ENCODE measurements at regions not wholly inside any gene's neighbourhood (a gene's known extent, or its start where the extent isn't known, plus 50 kb on each side); places are given as distances from the start of the nearest gene placed in this dataset.

DNA sequence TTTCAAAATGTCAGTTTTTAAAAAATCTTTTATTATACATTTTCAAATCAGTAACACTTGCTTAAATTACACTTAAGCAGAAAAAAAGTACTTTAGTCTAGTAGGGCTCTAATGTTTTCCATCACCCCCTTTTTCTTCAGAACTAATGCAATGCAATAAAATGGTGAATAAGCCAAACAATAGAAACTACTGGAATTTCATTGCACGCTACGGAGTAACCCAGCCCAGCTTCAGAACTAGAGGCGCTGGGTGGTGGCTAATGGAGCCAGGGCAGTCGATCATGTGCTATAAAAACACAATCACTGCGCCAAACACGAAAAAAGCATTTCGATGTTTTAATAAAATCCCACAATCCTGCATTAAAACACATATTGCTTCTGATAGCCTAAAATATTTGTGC, 59.9 kb upstream of the ODAD2 start:
- H3K27ac ChIP-seq (ENCODE audit: low read depth, low read length) = no peak overlapping the region
- TF ChIP-seq EZH2phosphoT487 (IDR thresholded peaks at IDR 0.05; ENCODE audit: borderline replicate concordance, low read length) = no peak
- no peak for TF ChIP-seq CTCF (IDR thresholded peaks at IDR 0.05; ENCODE audit: low read depth, low read length, poor library complexity, severe bottlenecking)
- no peak overlapping the region for H3K4me3 ChIP-seq (ENCODE audit: low read length)
- H3K36me3 ChIP-seq (ENCODE audit: control insufficient read depth, low read length) = no peaks in the 10 kb centered on the region
- H3K4me1 ChIP-seq (ENCODE audit: control insufficient read depth, low read length) = no peaks in the 10 kb centered on the region
- no peaks in the 10 kb centered on the region for H4K20me1 ChIP-seq (ENCODE audit: control insufficient read depth, insufficient read depth, low read depth, low read length)
- H3K9me2 ChIP-seq (replicated peaks; ENCODE audit: control insufficient read depth, low read length) = no peaks in the 10 kb centered on the region
- no peaks in the 10 kb centered on the region for H3K27me3 ChIP-seq (ENCODE audit: control insufficient read depth, low read length)
- H3K4me2 ChIP-seq (ENCODE audit: low read length) = no peak overlapping the region
- H3K79me2 ChIP-seq (ENCODE audit: control insufficient read depth, low read length) = no peaks in the 10 kb centered on the region
- no peaks in the 10 kb centered on the region for H3K9me3 ChIP-seq (ENCODE audit: control insufficient read depth, insufficient read depth, low read length)
- H3F3A ChIP-seq (ENCODE audit: control insufficient read depth, insufficient read depth) = no peaks in the 10 kb centered on the region

GRCh38 chr10:28054228-28054860, 55.5 kb upstream of the ODAD2 start:
- Histone ChIP-seq H3K9me3 (ENCODE audit: control insufficient read depth, insufficient read depth, low read length) (no peaks in the 10 kb centered on the region), H3K36me3 (ENCODE audit: control insufficient read depth, low read length) (no peaks in the 10 kb centered on the region), H3F3A (ENCODE audit: control insufficient read depth, insufficient read depth) (no peaks in the 10 kb centered on the region), H3K27me3 (ENCODE audit: control insufficient read depth, low read length) (no peaks in the 10 kb centered on the region), H3K4me3 (ENCODE audit: low read length) (no peak overlapping the region), H3K9me2 (replicated peaks; ENCODE audit: control insufficient read depth, low read length) (no peaks in the 10 kb centered on the region), H3K79me2 (ENCODE audit: control insufficient read depth, low read length) (no peaks in the 10 kb centered on the region), H3K4me2 (ENCODE audit: low read length) (no peak overlapping the region), H3K27ac (ENCODE audit: low read depth, low read length) (no peak overlapping the region), H3K4me1 (ENCODE audit: control insufficient read depth, low read length) (no peaks in the 10 kb centered on the region), H4K20me1 (ENCODE audit: control insufficient read depth, insufficient read depth, low read depth, low read length) (no peaks in the 10 kb centered on the region)
- TF ChIP-seq CTCF (IDR thresholded peaks at IDR 0.05; ENCODE audit: low read depth, low read length, poor library complexity, severe bottlenecking) (no peak), EZH2phosphoT487 (IDR thresholded peaks at IDR 0.05; ENCODE audit: borderline replicate concordance, low read length) (no peak)

DNA sequence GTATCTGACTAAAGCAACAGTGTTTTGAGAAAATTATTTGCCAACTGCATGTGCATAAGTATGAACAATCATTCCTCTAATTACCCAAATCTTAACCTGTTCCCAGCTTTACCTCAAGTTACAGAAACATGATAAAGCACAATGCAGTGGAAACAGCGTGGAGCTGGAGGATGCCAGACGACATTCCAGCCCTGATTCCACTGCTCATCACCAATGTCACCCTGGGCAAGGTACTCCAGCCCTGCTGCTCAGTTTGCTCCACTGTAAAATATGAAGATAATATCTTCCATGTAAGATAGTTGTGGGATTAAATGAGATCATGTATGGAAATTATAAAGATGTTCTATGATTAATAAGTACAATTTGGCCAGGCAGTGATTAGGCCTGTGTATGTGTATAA, 50.4 kb upstream of the ODAD2 start:
- Histone ChIP-seq H4K20me1 (ENCODE audit: control insufficient read depth, insufficient read depth, low read depth, low read length) (no peaks in the 10 kb centered on the region), H3K4me3 (ENCODE audit: low read length) (no peak overlapping the region), H3K4me1 (ENCODE audit: control insufficient read depth, low read length) (no peaks in the 10 kb centered on the region), H3K9me2 (replicated peaks; ENCODE audit: control insufficient read depth, low read length) (no peaks in the 10 kb centered on the region), H3K79me2 (ENCODE audit: control insufficient read depth, low read length) (no peaks in the 10 kb centered on the region), H3F3A (ENCODE audit: control insufficient read depth, insufficient read depth) (no peaks in the 10 kb centered on the region), H3K4me2 (ENCODE audit: low read length) (no peak overlapping the region), H3K27ac (ENCODE audit: low read depth, low read length) (no peak overlapping the region), H3K27me3 (ENCODE audit: control insufficient read depth, low read length) (no peaks in the 10 kb centered on the region), H3K9me3 (ENCODE audit: control insufficient read depth, insufficient read depth, low read length) (no peaks in the 10 kb centered on the region), H3K36me3 (ENCODE audit: control insufficient read depth, low read length) (no peaks in the 10 kb centered on the region)
- no peak for TF ChIP-seq EZH2phosphoT487 (IDR thresholded peaks at IDR 0.05; ENCODE audit: borderline replicate concordance, low read length)
- TF ChIP-seq CTCF (IDR thresholded peaks at IDR 0.05; ENCODE audit: low read depth, low read length, poor library complexity, severe bottlenecking) = no peak
